HG02870 (cell line): ENCODE measurements at regions not wholly inside any gene's neighbourhood (a gene's known extent, or its start where the extent isn't known, plus 50 kb on each side); places are given as distances from the start of the nearest gene placed in this dataset.

Experiments used
- ATAC-seq: cut with Tn5 transposase; IDR thresholded peaks from one replicate; pipeline ENCODE4 v1.9.1; 2021; ENCODE audit warnings: mild to moderate bottlenecking, moderate library complexity; ENCODE audit not compliant: unreplicated experiment

GRCh38 chr6:142676027-142676443, 268.9 kb downstream of the HIVEP2 start:
- ATAC-seq = no peak

GRCh38 chr6:142676647-142677192, 268.3 kb downstream of the HIVEP2 start:
- no peak for ATAC-seq

- no peak for ATAC-seq
These were observed 264.9 kb downstream of the HIVEP2 start for GRCh38 chr6:142679907-142680700.

DNA sequence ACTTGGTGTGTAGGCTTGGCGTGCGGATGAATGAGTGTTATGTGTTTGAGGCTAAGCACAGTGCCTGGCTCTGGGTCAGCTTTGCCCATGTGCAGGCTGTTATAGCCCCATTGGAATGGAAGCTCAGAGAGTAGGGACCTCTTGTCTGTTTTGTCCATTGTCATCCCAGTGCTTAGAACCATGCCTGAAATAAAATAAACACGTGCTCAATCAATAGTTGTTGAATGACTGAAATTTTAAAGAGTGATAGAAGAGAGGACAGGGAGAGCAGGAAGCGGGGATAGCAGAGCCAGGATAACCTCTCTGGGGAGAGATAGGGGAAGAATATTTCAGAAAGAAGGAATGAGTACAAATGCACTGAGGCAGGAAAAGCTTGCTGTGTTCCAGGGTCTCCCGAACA, 263.9 kb downstream of the HIVEP2 start:
- no peak for ATAC-seq

DNA sequence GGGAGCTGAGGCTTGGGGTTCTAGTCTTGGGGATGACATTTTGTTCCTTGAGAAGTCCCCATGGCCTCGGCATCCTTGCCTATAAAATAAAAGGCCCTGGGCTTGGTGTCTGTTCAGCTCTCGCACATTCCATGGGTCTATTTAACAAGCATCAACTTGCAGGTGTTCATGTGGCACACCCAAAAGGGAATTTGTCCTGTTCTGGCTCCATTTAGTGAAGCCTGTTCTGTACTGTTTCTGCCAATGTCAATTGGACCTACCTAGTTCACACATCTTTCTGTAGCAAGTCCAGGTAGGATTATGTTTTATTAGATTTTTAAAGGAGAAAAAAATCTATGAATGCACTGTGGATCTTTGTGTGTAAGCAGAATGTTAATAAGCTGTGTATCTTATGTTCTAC, 262.0 kb downstream of the HIVEP2 start:
- no peak for ATAC-seq

GRCh38 chr6:142683714-142684141, 261.2 kb downstream of the HIVEP2 start:
- ATAC-seq = no peak

DNA sequence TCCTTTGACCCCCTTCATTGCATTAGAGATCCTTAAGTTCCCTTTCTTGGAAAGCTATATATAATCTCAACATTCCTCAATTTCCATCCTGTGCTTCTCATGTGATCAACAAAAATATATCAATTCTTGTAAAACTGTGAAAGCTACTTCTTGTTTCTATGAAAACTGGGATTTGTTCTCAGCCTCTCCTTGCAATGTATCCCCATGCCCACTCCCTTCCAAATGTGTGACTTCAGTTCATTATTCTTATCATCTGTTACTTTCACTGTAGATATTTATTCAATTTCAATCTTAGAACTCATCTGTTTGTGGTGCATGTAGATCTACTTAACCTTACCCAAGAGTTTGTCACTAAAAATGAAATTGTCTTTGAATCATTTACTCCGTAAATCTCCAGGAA, 260.6 kb downstream of the HIVEP2 start:
- ATAC-seq = no peak

- ATAC-seq = no peak
These were observed 259.0 kb downstream of the HIVEP2 start for GRCh38 chr6:142685852-142686506.

DNA sequence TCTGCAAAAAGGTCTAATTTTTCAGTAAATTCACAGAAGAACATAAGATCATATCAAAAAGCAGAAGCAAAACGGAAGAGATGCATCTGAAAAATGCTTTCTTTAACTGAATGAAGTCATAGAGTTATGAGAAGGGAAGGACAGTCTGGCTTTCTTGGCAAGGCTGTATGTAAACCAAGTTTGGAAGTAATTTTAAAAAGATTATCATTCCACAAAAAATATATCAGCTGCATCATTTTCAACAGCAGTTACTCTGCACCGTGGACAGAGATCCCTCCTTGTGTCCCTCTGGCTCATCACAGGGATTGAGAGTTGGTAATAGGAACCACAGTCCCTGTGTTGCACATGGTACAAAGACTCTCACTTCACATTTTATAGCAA, 258.5 kb downstream of the HIVEP2 start:
- no peak for ATAC-seq

DNA sequence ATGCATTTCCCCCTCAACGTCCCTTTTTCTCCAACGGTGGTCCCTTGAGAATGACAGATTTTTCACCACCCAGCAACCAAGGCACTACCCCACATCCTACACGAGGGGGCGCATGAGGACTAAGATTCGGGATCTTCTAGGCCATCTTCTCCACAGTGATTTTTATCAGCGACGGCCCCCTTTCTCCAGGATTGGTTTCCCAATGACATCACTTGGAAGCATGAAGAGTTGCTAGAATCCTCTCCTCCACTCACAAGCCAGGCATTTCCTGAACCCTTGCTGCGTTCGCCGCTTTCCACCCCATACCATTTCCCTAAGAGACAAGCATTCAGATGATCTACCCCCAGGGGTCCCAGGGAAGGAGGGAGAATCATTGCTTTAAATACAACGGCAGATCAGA, 252.0 kb downstream of the HIVEP2 start:
- ATAC-seq = peak; percentile 64

DNA sequence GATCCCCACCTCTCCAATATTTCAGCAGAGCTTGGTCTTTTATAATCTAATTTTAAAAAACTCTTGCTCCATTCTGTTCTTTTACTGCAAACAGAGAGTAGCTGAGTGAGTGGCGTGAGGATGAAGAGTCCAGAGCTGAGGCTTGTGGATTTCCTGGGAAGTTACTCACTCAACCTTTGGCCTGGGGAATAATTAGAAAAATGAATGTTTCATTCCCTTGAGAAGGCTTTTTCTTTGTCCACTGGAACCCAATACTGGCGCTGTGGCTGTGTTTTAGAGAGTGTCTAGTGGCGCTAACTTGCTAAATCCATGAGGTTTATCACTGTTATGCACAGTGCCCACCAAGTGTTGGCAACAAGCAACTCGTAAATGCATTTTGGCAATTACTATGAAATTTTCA, 251.5 kb downstream of the HIVEP2 start:
- no peak for ATAC-seq

GRCh38 chr6:142694054-142694453, 250.9 kb downstream of the HIVEP2 start:
- no peak for ATAC-seq

DNA sequence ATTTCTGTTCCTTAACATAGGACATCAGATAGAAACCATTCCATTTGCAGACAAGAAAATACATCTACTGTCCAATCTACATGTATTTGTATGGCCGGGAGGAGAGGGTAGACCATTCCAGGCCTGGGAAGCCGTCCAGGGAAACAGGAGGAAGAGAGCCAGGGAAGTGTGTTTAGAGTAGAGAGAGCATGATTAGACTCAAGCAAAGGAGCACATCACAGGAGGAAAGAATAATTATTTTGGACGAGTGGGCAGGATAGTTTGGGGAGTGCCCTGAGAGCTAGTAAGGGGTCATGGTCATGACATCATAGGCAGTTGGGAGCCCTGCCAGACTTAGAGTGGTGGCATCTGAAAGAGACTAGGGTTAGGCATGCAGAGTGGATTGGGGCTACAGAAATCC, 250.0 kb downstream of the HIVEP2 start:
- no peak for ATAC-seq

DNA sequence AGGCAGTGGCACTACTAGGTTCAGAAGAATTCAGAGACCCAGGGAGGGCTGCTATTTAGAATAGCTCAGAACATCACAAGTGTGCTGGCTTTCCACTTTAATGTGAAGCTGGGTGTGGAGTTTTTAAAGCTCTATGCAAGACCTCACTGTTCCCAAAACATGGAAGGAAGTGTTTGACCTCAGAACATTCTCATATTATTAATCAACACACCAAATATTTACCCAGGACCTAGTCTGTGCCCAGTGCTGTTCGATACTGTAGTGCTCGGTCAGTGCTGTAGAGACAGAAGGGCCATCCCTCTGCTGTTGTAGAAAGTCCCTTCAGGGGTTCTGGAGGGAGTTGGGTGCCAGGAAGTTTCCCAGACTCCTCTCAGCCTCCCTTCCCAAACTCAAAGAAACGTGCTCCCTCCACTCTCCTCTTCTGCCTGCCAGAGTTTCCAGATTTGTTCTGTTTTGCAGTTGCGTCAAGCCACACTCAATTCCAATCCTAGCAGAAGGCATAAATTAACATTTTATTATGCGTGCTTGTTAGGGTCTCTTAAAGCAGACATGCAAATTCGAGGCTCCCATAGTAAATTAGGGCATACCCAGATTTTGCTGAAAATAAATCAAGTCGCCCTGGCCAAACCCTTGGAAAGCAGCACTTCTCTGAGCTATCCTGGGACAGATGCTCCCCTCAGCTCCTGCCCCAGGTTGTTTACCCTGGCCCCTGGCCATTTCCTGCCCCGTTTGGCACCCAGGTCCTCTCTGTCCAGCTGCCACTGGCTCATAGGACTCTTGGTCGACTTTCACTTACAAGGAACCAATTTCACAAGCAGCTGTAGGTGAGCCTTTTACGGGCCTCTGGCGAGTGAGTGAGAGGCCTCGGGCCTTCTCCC, 248.6 kb downstream of the HIVEP2 start:
- ATAC-seq = no peak

- ATAC-seq = no peak
These were observed 248.0 kb downstream of the HIVEP2 start for GRCh38 chr6:142697001-142697335.

DNA sequence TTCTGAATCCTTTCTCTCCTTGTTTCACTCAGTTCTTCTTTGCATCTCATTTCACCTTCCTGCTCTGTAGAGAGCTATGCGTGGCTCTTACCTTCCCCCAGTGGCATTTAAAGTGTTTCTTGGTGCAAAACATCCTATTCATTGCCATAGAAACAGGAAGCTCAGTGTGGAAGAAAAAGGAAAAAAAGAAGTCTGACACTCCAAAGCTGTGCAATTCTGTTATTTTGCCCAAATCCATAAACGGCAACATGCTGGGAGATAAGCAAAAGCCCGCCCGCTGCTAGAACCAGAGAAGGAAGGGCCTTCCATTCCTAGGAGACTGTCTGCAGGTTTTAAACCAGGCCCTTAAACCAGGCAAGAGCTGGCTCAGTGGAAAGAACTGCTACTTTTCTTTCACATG, 247.1 kb downstream of the HIVEP2 start:
- no peak for ATAC-seq

DNA sequence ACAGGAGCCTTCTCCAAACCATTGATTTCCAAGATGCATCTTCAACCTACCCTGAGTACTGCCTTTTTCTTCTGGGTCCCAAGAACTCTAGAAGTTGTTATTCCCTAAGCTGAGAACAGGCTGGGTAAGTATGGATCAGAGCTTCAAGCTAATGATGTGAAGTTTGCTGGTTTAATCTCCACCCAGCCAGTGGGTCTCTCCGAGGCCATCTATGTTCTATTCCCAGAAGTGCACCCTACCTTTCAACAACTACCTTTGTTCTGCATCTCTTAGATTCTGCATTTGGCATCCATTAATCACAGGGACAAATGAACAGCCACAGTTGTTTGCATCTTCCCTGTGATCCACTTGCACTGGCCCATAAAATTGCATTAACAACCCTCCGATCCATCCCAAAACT, 246.2 kb downstream of the HIVEP2 start:
- no peak for ATAC-seq

GRCh38 chr6:142699391-142699790, 245.6 kb downstream of the HIVEP2 start:
- ATAC-seq = peak; percentile 20

- ATAC-seq = peak; percentile 59
These were observed 244.9 kb downstream of the HIVEP2 start for GRCh38 chr6:142700032-142700431.

GRCh38 chr6:142700671-142701312, 244.2 kb downstream of the HIVEP2 start:
- ATAC-seq = no peak
